Epithelial cell of prostate (primary cell): ENCODE measurements at regions not wholly inside any gene's neighbourhood (a gene's known extent, or its start where the extent isn't known, plus 50 kb on each side); places are given as distances from the start of the nearest gene placed in this dataset.
"Not testable (repeated sequence)": the region's sequence is repeated elsewhere in the genome, so short reads cannot be mapped to it uniquely, and the experiment has no call there.

ENCODE experiments used
- DNase-seq: peaks from one replicate; pipeline ENCODE4 v3.0.0-alpha.2; 2011; ENCODE audit warnings: low read depth, low spot score
- H3K27ac ChIP-seq: fragments of 450-650 bp; 2 replicates; pipeline ENCODE4 v1.5.1; 2017; ENCODE audit warnings: mild to moderate bottlenecking

DNA sequence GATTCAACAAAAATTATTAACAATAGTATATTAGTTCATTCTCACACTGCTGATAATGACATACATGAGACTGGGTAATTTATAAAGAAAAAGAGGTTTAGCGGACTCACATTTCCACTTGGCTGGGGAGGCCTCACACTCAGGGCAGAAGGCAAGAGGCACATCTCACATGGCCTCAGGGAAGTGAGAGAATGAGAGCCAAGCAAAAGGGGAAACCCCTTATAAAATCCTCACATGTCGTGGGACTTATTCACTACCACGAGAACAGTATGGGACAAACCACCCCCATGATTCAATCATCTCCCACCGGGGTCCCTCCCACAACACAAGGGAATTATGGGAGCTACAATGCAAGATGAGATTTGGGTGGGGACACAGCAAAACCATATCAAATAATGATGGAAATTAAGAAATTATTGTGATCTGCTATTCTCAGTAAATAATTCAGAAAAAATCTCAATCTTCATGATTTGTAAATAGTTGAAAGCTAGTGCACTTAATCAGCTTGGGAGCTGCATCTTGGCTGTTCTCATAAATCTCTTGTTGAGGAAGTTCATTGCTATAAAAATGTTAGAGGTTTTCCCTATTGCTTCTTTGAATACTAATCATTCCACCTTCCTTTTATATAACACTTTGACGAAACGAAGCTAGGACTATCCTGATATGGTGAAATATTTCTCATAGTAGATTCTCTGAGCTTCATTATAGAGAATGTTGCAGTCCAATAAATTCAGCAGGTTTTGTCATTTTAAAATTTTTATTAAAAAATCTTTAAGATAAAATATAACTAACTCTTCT, 179.2 kb downstream of the SPDYE17 start:
- not testable (repeated sequence) for H3K27ac ChIP-seq, DNase-seq

DNA sequence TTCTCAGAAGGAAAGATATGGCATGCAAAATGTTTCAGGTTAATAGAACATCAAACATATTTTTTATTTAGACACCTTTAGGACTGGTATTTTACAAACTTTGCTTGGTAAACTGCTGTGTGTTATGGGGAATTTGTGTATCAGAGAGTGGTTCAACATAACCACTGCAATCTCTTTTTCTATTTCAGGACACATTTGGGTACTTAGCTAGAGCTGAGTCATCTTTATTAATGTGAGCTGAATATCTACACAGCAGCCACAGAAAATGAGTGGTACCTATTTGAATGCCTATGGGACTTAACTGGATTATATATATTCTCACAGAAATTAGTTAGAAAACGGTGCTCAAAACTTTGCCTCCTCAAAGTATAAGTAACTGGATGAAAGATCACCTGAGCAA, 179.8 kb downstream of the SPDYE17 start:
- H3K27ac ChIP-seq, DNase-seq: not testable (repeated sequence)

DNA sequence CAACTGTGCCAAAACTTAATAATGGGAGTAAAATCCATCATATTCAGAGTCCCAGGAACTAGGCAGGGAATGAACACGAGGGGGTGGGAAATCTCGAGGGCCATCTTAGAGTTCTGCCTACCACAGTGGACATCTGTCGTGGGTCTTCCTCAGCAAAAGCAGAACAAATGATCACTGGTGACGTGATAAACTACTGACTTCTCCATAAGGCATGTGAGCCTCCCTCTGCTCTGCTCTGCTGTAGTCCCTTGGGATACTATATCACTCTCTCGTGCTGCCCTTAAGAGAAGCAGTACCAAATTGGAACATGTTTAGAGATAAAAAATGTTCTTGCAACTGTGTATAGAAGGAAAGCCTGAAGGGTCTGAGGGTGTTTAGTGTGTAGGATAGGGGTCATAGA, 180.5 kb downstream of the SPDYE17 start:
- DNase-seq = not testable (repeated sequence)

DNA sequence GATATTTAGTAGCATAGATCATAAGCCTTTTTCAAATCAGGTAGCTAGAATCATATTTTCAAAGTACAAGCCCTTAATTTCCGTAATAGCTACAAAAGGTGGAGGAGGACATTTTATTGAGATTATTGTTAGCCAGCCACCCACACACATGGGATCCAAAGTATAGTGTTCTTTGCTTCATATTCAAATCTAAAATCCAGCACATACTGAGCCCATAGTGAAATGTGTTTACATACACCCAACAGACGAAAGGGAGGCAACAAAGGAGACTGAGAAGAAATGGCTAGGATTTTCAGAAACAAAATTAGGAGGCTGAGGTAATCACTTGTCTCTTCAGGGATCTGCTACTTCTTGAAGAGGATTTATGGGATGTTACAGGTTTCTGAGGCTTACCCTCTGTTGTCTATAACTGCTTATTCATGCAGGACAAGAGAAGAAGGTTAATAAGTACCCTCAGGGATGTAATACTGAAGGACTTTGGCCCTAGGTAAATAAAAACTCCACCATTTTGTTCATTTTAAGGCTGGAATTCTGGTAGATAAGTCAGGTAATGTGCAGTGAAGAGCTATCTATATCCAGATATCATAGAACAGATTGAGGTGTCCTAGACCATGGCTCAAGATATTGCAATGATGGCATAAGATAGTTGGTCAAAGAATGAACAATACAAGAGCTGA, 182.1 kb downstream of the SPDYE17 start:
- not testable (repeated sequence) for H3K27ac ChIP-seq, DNase-seq

More for the DNA sequence above, 180.5 kb downstream of the SPDYE17 start:
- H3K27ac ChIP-seq = not testable (repeated sequence)

DNA sequence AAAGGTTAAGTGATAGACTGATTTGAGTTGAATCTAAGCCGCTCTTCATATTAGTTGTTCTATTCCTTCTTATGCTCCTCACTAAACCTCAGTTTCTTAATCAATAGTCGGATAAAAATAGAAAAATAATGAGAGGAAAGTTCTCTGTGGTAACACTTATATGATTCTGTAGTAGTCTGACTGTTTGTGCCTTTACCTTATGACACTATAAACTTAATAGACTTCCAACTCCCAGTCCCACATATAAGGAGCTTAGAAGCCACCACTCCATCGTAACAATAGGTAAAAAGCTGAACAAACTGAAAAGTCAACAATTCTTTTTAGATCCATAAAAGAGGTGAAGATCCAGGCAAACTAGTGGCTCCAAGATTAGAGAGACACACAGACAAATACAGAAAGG, 192.3 kb downstream of the SPDYE17 start:
- not testable (repeated sequence) for H3K27ac ChIP-seq

DNA sequence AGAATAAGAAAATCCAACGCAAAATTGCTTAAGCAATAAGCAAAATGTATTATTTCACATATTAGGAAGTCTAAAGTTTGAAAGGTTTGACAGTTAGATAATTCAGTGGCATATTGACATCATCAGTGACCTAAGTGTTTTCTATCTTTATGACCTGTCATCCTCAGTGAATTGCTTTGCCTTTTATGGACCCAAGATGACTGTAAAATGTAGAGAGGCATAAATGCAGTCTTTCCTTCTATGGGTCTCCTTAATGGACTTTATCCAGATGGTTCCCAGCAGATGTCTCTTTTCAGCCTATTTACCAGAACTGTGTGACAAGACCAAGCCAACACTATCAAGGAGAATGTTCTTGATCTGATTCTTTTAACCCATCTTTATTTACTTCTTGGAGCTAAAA, 192.9 kb downstream of the SPDYE17 start:
- DNase-seq, H3K27ac ChIP-seq: not testable (repeated sequence)

More for the DNA sequence above, 192.3 kb downstream of the SPDYE17 start:
- not testable (repeated sequence) for DNase-seq

DNA sequence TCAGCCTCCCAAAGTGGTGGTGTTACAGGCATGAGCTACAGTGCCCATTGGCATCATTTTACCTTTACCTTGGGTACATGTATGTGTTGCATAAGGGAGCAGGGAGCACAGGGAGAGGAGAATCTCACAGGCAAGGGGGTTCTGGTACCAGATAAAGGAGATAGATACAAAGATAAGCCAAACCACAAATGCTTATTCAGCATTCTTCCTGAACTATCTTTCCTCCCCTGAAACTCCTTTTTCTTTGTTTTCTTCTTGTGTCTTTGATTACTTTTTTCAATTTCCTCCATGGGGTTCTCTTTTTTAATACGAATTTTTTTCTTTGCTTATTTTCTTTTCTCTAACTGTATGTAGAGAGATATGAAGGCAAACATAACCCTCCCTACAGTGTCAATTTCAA, 193.8 kb downstream of the SPDYE17 start:
- DNase-seq, H3K27ac ChIP-seq: not testable (repeated sequence)

DNA sequence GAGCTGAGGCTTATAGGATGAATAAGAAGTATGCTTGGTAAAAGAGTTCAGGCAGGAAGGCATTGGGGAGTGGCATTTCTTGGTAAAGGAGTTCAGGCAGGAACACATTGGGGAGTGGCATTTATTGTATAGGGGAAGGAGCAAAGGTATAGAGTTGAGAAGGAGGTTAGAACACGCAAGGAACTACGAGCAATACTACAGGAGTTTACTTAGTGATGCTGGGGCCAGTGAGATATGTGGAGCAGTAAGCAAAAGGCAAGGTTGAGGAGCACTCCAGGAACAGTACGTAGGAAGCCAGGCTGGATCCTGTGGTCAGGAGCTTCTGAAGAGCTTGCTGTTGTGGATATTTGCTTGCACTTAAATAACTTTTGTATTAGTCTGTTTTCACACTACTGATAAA, 202.2 kb upstream of the POMZP3 start:
- DNase-seq, H3K27ac ChIP-seq: not testable (repeated sequence)

DNA sequence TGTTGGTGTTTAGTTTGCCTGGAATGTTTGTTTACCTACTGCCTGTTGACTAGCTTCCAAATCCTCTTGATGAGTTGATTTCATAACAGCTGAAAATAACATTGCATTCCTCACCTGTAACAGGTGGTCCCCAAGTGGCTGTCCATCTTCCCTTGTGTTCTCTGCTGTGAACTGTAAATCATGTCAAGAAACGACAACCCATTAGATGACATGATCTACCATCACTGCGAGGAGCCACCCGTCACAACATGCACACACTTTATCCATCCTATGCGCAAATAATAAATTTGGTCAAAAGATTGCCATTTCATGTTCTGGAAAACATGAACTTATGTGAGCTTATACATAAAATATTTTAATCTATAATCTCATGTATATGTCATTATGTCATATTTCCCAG, 199.1 kb upstream of the POMZP3 start:
- not testable (repeated sequence) for H3K27ac ChIP-seq

DNA sequence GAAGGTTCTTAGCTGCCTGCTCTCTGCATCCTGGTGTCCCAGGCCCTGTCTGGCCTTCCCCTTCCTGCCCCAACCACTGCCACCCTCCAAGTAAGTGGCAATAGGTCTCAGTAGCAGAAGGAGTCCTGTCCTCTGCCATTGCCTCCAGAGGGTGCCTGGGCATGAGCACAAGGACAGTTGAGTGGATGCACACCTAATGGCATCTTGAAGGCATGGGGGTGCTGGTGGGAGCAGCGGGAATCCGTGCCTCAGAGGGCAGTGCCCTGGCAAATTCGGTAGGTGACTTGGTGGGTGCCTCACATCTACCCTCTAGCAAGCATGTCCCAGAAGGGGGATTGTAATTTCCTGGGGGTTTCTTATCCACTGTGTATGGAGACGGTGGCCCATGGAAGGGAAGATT, 182.8 kb upstream of the POMZP3 start:
- not testable (repeated sequence) for H3K27ac ChIP-seq, DNase-seq

More for the DNA sequence above, 199.1 kb upstream of the POMZP3 start:
- DNase-seq = not testable (repeated sequence)

DNA sequence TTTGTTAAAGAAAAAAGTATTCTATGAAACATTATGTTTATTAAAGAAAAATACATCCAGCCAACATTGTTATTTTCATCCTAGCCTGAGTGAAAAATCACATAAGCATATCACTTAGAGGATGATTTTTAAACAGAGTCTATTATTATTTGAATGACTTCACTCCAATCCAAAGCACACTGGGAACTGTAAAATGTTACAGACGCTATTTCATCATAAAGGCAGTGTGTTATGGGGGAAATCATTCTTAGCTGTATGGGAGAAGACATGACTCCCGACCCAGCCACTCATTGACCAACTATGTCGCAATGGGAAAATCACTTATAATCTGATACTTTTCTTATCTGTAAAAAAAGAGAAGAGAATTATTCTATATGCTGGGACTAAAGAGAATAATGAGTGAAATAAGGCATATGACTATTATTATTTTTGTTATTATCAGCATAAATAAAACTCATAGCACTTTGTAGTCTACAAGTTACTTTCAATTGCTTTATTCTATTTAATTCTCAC, 180.6 kb upstream of the POMZP3 start:
- not testable (repeated sequence) for H3K27ac ChIP-seq, DNase-seq

DNA sequence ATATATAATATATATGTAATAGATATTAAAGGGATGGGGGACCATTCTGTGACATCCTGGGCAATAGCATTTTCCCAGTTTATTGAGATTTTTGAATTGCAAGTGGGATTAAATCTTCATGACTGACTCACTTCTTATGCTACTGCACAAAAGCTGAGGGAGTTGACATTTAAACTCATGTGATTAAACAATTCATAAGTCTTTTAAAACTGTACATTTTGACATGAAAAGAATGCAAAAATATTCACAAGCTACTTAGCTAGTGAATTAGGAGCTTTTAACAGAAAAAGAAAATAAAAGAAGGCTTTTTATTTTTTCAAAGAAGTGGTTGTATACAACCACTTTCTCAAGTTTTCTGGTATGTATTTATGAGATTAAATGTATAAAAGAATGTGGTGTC, 179.4 kb upstream of the POMZP3 start:
- not testable (repeated sequence) for DNase-seq, H3K27ac ChIP-seq

DNA sequence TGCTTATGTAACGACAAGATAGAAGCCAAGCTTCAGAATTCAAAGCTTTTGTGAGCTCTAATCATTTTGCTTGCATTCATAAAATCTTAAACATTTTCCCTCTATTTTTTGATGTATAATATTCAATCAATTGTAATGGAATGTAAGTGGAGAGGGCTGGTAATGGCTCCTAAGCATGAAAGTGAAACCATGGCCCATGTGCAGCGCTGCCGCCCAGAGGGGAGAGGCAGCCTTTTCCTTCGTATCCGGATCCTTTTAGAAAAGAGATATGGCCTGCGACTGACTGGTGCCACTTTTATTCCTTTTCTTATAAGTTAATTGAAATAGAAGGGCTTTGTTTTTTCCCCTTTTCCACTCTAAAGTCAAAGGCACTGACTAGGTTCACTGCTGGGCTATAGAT, 178.9 kb upstream of the POMZP3 start:
- H3K27ac ChIP-seq, DNase-seq: not testable (repeated sequence)

DNA sequence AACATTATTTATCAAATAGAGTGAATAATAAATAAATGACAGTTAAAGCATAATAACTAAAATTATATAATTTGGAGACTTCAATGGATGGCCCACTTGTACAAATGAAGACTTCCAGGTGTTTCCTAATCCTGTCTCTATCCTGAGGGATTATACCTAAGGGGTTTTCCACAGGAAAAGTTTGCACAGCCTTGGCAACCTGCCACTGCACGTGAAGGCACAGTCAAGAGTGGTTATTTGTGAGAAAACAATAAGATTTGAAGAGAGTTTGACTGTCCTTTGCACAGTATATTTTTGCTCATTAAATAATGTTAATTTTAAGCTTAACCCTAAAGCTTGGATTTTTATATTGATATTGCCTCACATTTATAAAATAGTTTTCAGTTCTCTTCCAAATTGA, 178.2 kb upstream of the POMZP3 start:
- not testable (repeated sequence) for H3K27ac ChIP-seq, DNase-seq

DNA sequence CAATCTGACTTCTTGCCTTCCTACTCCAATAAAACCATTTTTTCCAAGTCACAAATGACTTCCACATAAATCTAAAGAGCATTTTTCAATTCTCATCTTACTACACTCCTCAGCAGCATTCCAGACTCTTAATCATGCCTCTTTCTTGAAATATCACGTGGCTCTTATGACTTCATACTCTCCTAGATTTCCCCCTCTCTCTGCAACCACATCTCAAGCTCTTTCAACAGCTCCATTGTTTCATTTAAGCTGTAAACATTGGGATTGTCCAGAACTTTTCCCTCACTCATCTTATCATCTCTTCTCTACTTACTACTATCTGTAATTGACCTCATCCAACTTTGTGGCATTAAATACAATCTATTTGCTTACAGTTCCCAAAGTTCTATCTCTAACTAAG, 170.6 kb upstream of the POMZP3 start:
- DNase-seq, H3K27ac ChIP-seq: not testable (repeated sequence)

DNA sequence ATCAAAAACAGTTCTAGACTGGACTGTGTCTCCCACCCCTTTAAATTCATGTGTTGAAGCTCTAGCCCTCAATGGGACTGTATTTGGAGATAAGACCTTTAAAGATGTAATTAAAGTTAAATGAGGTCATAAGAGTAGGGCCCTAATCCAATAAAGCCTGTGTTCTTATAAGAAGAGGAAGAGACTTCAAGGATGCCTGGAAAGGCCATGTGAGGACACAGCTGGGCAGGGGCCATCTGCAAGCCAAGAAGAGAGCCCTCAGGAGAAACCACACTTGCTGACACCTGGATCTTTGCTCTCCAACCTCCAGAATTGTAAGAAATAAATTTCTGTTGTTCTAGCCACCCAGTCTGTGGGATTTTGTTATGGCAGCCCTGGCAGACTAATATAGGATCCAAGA, 153.6 kb upstream of the POMZP3 start:
- not testable (repeated sequence) for H3K27ac ChIP-seq, DNase-seq

DNA sequence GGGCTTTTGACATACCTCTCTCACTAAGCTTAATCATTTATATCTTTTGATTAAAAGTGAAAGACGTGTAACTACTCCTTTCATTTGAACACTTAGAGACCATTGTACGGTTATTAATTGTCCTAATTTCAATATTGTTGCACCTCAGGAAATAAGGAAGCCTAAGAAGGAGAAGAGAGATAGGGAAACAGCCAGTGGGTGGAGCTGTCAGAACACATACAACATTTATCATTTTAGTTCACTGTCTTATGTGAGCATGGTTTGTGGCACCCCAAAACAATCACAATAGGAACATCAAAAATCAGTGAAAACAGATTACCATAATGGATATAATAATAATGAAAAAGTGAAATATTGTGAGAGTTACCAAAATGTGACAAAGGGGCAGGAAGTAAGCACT, 147.2 kb upstream of the POMZP3 start:
- DNase-seq = not testable (repeated sequence)

DNA sequence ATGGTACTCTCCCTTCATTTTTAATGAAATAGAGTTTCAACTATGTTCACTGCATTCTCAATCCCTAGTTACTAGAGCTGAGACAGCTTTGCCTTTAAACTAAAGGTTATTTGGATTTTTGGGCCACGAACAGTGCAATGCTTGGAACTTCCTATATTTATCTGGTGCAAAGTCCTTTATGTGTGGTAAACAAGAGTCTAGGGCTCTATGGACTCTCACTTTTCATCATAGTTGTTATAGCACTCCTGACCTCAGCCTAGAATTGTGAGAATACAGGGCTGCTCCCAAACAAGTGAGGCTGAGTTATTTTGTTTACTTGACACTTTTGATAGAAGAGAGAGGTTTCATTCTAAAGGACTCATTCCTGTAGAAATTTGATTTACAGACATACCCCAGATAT, 144.9 kb upstream of the POMZP3 start:
- not testable (repeated sequence) for DNase-seq, H3K27ac ChIP-seq

More for the DNA sequence above, 147.2 kb upstream of the POMZP3 start:
- H3K27ac ChIP-seq = not testable (repeated sequence)

DNA sequence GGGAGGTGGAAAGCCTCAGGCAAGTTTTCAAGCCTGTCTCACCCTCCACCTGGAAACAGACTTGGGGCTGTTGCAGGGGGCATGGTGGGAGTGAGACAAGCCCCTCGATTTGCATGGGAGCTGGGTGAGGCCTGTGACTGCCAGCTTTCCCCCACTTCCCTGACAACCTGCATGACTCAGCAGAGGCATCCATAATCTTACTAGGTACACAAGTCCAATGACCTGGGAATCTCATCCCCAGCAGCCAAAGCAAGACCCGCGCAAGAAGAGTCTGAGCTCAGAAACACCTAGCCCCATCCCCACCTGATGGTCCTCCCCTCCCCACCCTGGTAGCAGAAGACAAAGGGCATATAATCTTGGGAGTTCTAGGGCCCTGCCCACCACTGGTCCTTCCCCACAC, 136.9 kb upstream of the POMZP3 start:
- not testable (repeated sequence) for DNase-seq, H3K27ac ChIP-seq

DNA sequence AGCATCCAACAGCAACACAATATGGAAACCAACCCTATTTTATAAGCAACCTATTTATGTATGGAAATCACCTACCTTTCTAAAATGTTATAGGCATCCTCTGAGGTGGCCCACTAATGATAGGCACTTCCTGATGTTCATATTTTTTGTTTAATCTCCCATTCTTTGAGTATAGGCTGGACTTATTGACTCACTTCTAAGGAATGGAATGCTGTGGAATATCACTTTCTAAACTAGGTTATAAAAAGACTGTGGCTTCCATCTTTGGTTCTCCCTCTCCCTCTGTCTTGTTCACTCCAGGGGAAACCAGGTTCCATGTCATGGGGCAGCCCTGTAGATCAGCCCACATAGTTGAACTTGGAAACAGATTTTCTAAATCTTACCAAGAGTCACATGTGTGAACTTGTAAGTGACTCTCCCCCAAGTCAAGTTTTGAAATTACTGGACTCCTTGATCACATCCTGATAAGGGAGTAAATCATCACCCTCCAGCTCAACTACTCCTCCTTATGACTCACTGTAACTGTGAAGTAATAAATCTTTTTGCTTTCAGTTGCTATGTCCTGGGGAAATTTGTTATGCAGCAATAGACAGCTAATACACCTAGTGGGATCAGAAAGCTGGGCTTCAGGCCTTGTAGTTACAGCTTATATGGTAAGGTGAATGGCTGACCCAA, 133.6 kb upstream of the POMZP3 start:
- peak; percentile 40 for DNase-seq
- H3K27ac ChIP-seq = peak overlapping the region; percentile 70

DNA sequence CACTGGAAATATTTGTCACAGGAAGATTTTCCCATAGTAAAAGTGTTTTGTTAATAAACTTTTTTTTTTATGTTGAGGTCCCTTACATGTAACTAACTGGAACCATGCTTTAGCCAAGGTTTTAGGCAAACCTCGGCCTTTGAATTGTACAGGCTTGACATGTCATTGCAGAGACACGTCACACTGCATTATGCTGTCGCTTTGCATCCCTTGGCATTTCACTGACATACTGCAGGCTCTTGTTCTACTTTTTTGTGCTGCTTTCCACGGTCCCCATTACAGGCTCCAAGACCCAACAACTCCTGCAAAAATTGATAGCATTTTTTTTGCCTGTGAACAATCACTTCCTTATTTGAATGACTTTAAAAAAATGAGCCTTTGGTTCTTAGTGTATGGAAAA, 112.5 kb upstream of the POMZP3 start:
- DNase-seq = not testable (repeated sequence)

More for the DNA sequence above, 112.5 kb upstream of the POMZP3 start:
- not testable (repeated sequence) for H3K27ac ChIP-seq
